ENCODE measurements at regions not wholly inside any gene's neighbourhood (a gene's known extent, or its start where the extent isn't known, plus 50 kb on each side); places are given as distances from the start of the nearest gene placed in this dataset.
"Not testable (repeated sequence)": the region's sequence is repeated elsewhere in the genome, so short reads cannot be mapped to it uniquely, and the experiment has no call there.

DNA sequence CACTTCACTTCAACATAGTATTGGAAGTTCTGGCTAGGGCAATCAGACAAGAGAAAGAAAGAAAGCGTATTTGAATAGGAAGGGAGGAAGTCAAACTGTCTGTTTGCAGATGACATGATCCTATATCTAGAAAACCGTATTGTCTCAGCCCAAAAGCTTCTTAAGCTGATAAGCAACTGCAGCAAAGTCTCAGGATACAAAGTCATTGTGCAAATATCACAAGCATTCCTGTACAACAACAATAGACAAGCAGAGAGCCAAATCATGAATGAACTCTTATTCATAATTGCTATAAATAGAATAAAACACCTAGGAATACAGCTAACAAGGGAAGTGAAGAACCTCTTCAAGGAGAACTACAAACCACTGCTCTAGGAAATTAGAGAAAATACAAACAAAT, 473.9 kb upstream of the SOX9 start:
- TF ChIP-seq, protein P1, sequence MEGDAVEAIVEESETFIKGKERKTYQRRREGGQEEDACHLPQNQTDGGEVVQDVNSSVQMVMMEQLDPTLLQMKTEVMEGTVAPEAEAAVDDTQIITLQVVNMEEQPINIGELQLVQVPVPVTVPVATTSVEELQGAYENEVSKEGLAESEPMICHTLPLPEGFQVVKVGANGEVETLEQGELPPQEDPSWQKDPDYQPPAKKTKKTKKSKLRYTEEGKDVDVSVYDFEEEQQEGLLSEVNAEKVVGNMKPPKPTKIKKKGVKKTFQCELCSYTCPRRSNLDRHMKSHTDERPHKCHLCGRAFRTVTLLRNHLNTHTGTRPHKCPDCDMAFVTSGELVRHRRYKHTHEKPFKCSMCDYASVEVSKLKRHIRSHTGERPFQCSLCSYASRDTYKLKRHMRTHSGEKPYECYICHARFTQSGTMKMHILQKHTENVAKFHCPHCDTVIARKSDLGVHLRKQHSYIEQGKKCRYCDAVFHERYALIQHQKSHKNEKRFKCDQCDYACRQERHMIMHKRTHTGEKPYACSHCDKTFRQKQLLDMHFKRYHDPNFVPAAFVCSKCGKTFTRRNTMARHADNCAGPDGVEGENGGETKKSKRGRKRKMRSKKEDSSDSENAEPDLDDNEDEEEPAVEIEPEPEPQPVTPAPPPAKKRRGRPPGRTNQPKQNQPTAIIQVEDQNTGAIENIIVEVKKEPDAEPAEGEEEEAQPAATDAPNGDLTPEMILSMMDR (conservative IDR thresholded peaks at IDR 0.05): not testable (repeated sequence)
- not testable (repeated sequence) for TF ChIP-seq EZH2 (IDR thresholded peaks at IDR 0.05; ENCODE audit: low read depth)

Measured in PC-9 (cell line).